Keratinocyte (primary cell): ENCODE measurements at regions not wholly inside any gene's neighbourhood (a gene's known extent, or its start where the extent isn't known, plus 50 kb on each side); places are given as distances from the start of the nearest gene placed in this dataset.

Experiments
- DNase-seq: peaks from one replicate; pipeline ENCODE4 v3.0.0-alpha.2; 2011; ENCODE audit warnings: low read depth, missing footprints, low spot score
- FAIRE-seq: peaks from 2 replicates; lab custom pipeline; 2011; peaks lifted over from hg19 to GRCh38; lab: Jason Lieb, UNC
- H2AFZ ChIP-seq: 2 replicates; pipeline ENCODE4 v1.6.0; 2012; ENCODE audit warnings: low read length, control low read depth, inconsistent platforms; ENCODE audit not compliant: control insufficient read depth
- H3K27ac ChIP-seq: 2 replicates; pipeline ENCODE4 v1.5.1; 2011; ENCODE audit warnings: low read length; ENCODE audit not compliant: control insufficient read depth, insufficient read depth
- H3K27me3 ChIP-seq: 3 replicates; pipeline ENCODE4 v1.6.0; 2011; ENCODE audit warnings: low read length; ENCODE audit not compliant: control insufficient read depth, insufficient read depth; ENCODE audit errors: extremely low read depth
- H3K36me3 ChIP-seq, 2 experiments: 2 replicates in 1 of 2; 3 replicates in 1 of 2; pipeline ENCODE4 v1.5.1; 2011; ENCODE audit warnings: low read length in 2 of 2, mild to moderate bottlenecking in 1 of 2; ENCODE audit not compliant: control insufficient read depth in 2 of 2, insufficient read depth in 2 of 2; ENCODE audit errors: extremely low read depth in 1 of 2
- H3K4me1 ChIP-seq: 3 replicates; pipeline ENCODE4 v1.5.1; 2011; ENCODE audit warnings: low read length; ENCODE audit not compliant: control insufficient read depth, insufficient read depth; ENCODE audit errors: extremely low read depth
- H3K4me2 ChIP-seq: 3 replicates; pipeline ENCODE4 v1.6.0; 2011; ENCODE audit warnings: low read depth, low read length; ENCODE audit not compliant: control insufficient read depth, insufficient read depth; ENCODE audit errors: extremely low read depth
- H3K4me3 ChIP-seq, 3 experiments: fragments of 200-600 bp in 1 of 3; sonication (generic) in 1 of 3; 2 replicates in 2 of 3; 3 replicates in 1 of 3; pipeline ENCODE4 v1.5.1; 2011 to 2016; ENCODE audit warnings: low read length in 3 of 3, mild to moderate bottlenecking in 3 of 3, control low read depth in 2 of 3, inconsistent platforms in 1 of 3, low read depth in 1 of 3, mixed read lengths in 1 of 3, mixed run types in 1 of 3, moderate library complexity in 1 of 3; ENCODE audit not compliant: control insufficient read depth in 2 of 3, insufficient read depth in 2 of 3; ENCODE audit errors: extremely low read depth in 1 of 3
- H3K79me2 ChIP-seq: 2 replicates; pipeline ENCODE4 v1.6.0; 2012; ENCODE audit warnings: low read length; ENCODE audit not compliant: control insufficient read depth, insufficient read depth
- H3K9ac ChIP-seq: 3 replicates; pipeline ENCODE4 v1.6.0; 2011; ENCODE audit warnings: low read length; ENCODE audit not compliant: control insufficient read depth, insufficient read depth; ENCODE audit errors: extremely low read depth
- H3K9me1 ChIP-seq: 3 replicates; pipeline ENCODE4 v1.6.0; 2011; ENCODE audit warnings: low read length; ENCODE audit not compliant: control insufficient read depth, insufficient read depth; ENCODE audit errors: extremely low read depth
- H3K9me3 ChIP-seq: 2 replicates; pipeline ENCODE4 v1.5.1; 2012; ENCODE audit warnings: low read depth, low read length; ENCODE audit not compliant: control insufficient read depth
- H4K20me1 ChIP-seq: 3 replicates; pipeline ENCODE4 v1.6.0; 2011; ENCODE audit warnings: low read length; ENCODE audit not compliant: control insufficient read depth, insufficient read depth; ENCODE audit errors: extremely low read depth
- EZH2 ChIP-seq: IDR thresholded peaks from one replicate; pipeline ENCODE4 v1.6.1; 2012; ENCODE audit warnings: inconsistent platforms, mild to moderate bottlenecking, low read length, moderate library complexity
- dilution Hi-C: fragments of 300-500 bp; cut with MboI; formaldehyde crosslinking; loops from one replicate; pipeline ENCODE4 v1.7.0; 2020; ENCODE audit warnings: low sequenced_read_pairs; ENCODE audit not compliant: extremely low pct_ligation_motif_present
- TF ChIP-seq, protein P1 (sequence below), 3 experiments: IDR thresholded peaks in 1 of 3; conservative IDR thresholded peaks in 1 of 3; optimal IDR thresholded peaks in 1 of 3; 2 replicates in 2 of 3; 3 replicates in 1 of 3; pipeline versions ENCODE3 to v1.5.1; 2011; ENCODE audit warnings: low read length in 3 of 3, mild to moderate bottlenecking in 3 of 3, moderate library complexity in 2 of 3, control low read depth in 1 of 3, inconsistent platforms in 1 of 3; ENCODE audit not compliant: insufficient read depth in 2 of 3; ENCODE audit errors: extremely low read depth in 1 of 3

DNA sequence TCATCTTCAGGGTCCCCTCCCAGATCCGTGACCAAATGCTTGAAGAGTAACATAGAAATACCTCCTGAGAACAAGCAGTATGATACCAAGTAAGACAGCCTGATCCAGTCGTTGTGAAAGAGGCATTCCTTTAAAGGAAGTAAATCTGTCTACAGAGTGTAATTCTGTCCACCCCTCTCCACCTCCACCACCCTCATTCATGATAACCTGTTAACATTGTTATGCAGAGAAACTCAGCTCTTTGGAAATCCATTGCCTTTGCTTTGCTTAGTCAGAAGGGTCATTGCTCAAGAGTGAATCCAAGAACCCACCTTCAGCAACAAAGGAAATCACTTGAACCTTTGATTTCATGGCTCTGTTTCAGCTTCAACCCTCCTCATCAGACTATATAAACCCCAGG lies 155.6 kb downstream of the CYP26B1 start:
- no peak for DNase-seq
- no peak overlapping the region for H3K9ac ChIP-seq
- no peak overlapping the region for H3K4me3 ChIP-seq
- no peaks in the 10 kb centered on the region for H3K27me3 ChIP-seq
- H3K4me1 ChIP-seq = no peaks in the 10 kb centered on the region
- H3K36me3 ChIP-seq = no peaks in the 10 kb centered on the region
- H2AFZ ChIP-seq = no peak overlapping the region
- peak; percentile 32 for FAIRE-seq
- H3K79me2 ChIP-seq = no peaks in the 10 kb centered on the region
- dilution Hi-C loops = no loop called here
- no peak overlapping the region for H3K4me2 ChIP-seq
- no peak for TF ChIP-seq EZH2
- TF ChIP-seq, protein P1, sequence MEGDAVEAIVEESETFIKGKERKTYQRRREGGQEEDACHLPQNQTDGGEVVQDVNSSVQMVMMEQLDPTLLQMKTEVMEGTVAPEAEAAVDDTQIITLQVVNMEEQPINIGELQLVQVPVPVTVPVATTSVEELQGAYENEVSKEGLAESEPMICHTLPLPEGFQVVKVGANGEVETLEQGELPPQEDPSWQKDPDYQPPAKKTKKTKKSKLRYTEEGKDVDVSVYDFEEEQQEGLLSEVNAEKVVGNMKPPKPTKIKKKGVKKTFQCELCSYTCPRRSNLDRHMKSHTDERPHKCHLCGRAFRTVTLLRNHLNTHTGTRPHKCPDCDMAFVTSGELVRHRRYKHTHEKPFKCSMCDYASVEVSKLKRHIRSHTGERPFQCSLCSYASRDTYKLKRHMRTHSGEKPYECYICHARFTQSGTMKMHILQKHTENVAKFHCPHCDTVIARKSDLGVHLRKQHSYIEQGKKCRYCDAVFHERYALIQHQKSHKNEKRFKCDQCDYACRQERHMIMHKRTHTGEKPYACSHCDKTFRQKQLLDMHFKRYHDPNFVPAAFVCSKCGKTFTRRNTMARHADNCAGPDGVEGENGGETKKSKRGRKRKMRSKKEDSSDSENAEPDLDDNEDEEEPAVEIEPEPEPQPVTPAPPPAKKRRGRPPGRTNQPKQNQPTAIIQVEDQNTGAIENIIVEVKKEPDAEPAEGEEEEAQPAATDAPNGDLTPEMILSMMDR (optimal IDR thresholded peaks at IDR 0.05 in 1 of 3, IDR thresholded peaks at IDR 0.05 in 1 of 3, conservative IDR thresholded peaks at IDR 0.05 in 1 of 3; ENCODE audit: extremely low read depth in 1 of 3, insufficient read depth in 2 of 3, low read length in 3 of 3) = no peak
- no peak overlapping the region for H3K27ac ChIP-seq
- no peaks in the 10 kb centered on the region for H3K9me1 ChIP-seq
- no peaks in the 10 kb centered on the region for H3K9me3 ChIP-seq
- no peaks in the 10 kb centered on the region for H4K20me1 ChIP-seq

DNA sequence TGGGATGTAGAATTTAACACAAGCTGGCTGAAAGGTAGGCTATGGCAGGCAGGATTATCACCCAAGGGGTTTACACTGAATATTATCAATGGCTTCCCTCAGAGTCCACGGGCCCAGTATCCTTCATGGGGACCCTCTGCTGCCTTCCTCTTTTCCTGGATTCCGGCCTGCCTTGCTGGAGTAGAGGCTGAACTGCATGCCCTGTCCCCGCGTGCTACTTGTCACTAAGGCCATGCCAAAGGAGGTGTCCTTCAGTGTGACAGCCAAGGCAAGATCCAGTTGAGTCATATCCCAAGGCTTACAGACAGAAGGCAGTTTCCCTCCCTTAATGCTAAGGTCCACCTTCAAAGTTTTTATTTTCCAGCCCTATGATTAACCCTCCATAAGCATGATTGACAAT lies 156.3 kb downstream of the CYP26B1 start:
- no peaks in the 10 kb centered on the region for H3K9me3 ChIP-seq
- no peak overlapping the region for H3K4me2 ChIP-seq
- DNase-seq (no peak), FAIRE-seq (no peak)
- no peak overlapping the region for H3K9ac ChIP-seq
- no peak overlapping the region for H3K27ac ChIP-seq
- H2AFZ ChIP-seq = no peak overlapping the region
- H3K27me3 ChIP-seq = no peaks in the 10 kb centered on the region
- no peaks in the 10 kb centered on the region for H4K20me1 ChIP-seq
- no peaks in the 10 kb centered on the region for H3K4me1 ChIP-seq
- H3K79me2 ChIP-seq = no peaks in the 10 kb centered on the region
- no peaks in the 10 kb centered on the region for H3K36me3 ChIP-seq
- dilution Hi-C loops = no loop called here
- H3K9me1 ChIP-seq = no peaks in the 10 kb centered on the region
- H3K4me3 ChIP-seq = no peak overlapping the region
- no peak for TF ChIP-seq EZH2
- TF ChIP-seq, protein P1 (optimal IDR thresholded peaks at IDR 0.05 in 1 of 3, IDR thresholded peaks at IDR 0.05 in 1 of 3, conservative IDR thresholded peaks at IDR 0.05 in 1 of 3; ENCODE audit: extremely low read depth in 1 of 3, insufficient read depth in 2 of 3, low read length in 3 of 3) = no peak
